K562 (cell line): ENCODE measurements at regions not wholly inside any gene's neighbourhood (a gene's known extent, or its start where the extent isn't known, plus 50 kb on each side); places are given as distances from the start of the nearest gene placed in this dataset.

Experiments
- CTCF ChIP-seq, 3 experiments: IDR thresholded peaks in 2 of 3; conservative IDR thresholded peaks in 1 of 3; 2 replicates each; pipeline ENCODE4 v1.5.1; 2011 to 2012; ENCODE audit warnings: low read length in 3 of 3, mild to moderate bottlenecking in 3 of 3, control low read depth in 2 of 3, improper control_type of control experiment in 1 of 3, inconsistent platforms in 1 of 3, low read depth in 1 of 3, mixed read lengths in 1 of 3, moderate library complexity in 1 of 3; ENCODE audit not compliant: insufficient read depth in 2 of 3
- EP300 ChIP-seq: IDR thresholded peaks from 2 replicates; pipeline ENCODE4 v1.6.1; 2012; ENCODE audit warnings: low read length, improper control_type of control experiment
- MAX ChIP-seq: sonication (generic); formaldehyde crosslinking; IDR thresholded peaks from 2 replicates; pipeline ENCODE4 v1.9.0; 2022; ENCODE audit warnings: mild to moderate bottlenecking, missing genetic modification reagents
- POLR2AphosphoS5 ChIP-seq: IDR thresholded peaks from 2 replicates; pipeline ENCODE4 v1.6.1; 2011; ENCODE audit warnings: mild to moderate bottlenecking, low read depth, low read length, moderate library complexity; ENCODE audit not compliant: control insufficient read depth, insufficient read depth

- TF ChIP-seq EP300 (no peak), MAX (CRISPR knock-in tag) (no peak), POLR2AphosphoS5 (no peak), CTCF (IDR thresholded peaks at IDR 0.05 in 2 of 3, conservative IDR thresholded peaks at IDR 0.05 in 1 of 3; ENCODE audit: insufficient read depth in 2 of 3, low read depth in 1 of 3, low read length in 3 of 3) (no peak)
These were observed 205.8 kb upstream of the SALL3 start for GRCh38 chr18:78773819-78774218.
